Coronary artery (tissue), 2 donors: ENCODE measurements at regions not wholly inside any gene's neighbourhood (a gene's known extent, or its start where the extent isn't known, plus 50 kb on each side); places are given as distances from the start of the nearest gene placed in this dataset.

Experiments
- DNase-seq: peaks from one replicate; pipeline ENCODE4 v3.0.0-alpha.2; 2017; ENCODE audit warnings: low spot score
- H3K27ac ChIP-seq, 2 donors: fragments of 200-600 bp; sonication (generic); one replicate each; pipeline ENCODE4 v1.5.1; 2016 to 2019
- H3K4me3 ChIP-seq: fragments of 200-600 bp; sonication (generic); 2 replicates; pipeline ENCODE4 v1.5.1; 2016; ENCODE audit warnings: mild to moderate bottlenecking, moderate library complexity
- TF ChIP-seq, protein P1 (sequence below): fragments of 200-600 bp; sonication (generic); IDR thresholded peaks from one replicate; pipeline ENCODE4 v1.5.1; 2019; ENCODE audit warnings: antibody characterized with exemption

DNA sequence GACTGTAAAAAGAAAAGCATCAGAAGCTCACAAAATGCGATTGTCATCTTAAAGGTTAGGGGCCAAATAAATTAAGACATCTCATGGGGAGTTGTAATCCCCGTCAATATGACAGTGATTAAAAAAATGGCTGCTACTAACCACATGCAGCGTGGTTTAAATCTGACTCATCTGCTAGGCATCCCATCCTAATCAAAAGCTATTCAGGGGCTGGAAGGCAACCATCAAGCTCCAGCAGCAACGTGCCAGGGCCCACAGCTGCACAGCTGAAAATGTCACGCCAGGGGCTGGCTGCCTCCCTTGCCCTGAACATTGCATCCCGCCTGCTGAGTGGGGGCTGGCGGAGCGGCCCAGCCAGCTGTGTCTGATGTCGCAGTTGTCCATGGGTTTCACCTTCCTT is 66.3 kb upstream of the FRMD4A start:
- TF ChIP-seq, protein P1, sequence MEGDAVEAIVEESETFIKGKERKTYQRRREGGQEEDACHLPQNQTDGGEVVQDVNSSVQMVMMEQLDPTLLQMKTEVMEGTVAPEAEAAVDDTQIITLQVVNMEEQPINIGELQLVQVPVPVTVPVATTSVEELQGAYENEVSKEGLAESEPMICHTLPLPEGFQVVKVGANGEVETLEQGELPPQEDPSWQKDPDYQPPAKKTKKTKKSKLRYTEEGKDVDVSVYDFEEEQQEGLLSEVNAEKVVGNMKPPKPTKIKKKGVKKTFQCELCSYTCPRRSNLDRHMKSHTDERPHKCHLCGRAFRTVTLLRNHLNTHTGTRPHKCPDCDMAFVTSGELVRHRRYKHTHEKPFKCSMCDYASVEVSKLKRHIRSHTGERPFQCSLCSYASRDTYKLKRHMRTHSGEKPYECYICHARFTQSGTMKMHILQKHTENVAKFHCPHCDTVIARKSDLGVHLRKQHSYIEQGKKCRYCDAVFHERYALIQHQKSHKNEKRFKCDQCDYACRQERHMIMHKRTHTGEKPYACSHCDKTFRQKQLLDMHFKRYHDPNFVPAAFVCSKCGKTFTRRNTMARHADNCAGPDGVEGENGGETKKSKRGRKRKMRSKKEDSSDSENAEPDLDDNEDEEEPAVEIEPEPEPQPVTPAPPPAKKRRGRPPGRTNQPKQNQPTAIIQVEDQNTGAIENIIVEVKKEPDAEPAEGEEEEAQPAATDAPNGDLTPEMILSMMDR = no peak
- no peak for DNase-seq
- H3K27ac ChIP-seq = no peak overlapping the region
- no peak overlapping the region for H3K4me3 ChIP-seq

DNA sequence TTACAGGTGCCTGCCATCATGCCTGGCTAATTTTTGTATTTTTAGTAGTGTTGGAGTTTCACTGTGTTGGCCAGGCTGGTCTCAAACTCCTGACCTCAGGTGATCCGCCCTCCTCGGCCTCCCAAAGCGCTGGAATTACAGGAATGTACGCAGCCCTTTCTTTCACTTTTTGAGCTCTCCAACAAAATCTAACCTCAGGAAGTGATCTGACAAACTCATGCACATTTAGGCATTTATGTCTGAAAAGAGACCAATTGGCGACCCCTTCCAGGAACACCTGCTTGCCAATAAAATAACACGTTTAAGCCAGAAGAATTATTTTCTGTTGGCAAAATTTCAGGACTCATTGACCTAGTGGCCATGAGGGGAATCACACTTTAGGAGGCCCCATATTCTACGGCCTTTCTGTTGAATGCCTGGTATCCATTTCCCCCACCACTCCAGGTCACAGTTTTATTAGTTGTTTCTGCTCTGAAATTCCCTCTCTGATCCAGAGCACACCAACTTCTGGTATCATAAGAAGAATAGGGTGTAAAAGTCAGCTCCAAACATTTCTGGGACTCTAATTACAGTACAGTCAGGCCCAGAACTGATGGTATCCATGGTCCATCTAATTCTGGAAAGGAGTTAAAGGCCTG is 65.8 kb upstream of the FRMD4A start:
- Histone ChIP-seq H3K4me3 (no peak overlapping the region), H3K27ac (no peak overlapping the region)
- DNase-seq = no peak
- TF ChIP-seq, protein P1 = no peak

DNA sequence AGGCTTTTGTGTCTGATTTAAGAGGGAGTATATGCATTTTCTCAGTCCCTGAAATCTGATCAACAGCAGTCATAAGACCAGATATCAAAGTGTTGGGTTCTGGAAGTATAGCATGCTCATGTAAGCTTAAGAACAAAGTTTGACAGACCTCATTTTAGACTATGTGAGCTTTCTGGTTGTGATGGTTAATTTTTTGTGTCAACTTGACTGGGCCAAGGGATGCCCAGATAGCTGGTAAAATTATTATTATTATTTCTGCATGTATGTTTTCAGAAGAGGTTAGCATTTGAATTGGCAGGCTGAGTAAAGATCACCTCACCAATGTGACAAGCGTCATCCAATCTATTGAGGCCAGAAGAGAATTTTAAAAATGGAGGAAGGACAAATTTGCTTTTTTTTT is 63.5 kb upstream of the FRMD4A start:
- DNase-seq = no peak
- TF ChIP-seq, protein P1 = no peak
- Histone ChIP-seq H3K27ac (no peak overlapping the region), H3K4me3 (no peak overlapping the region)

DNA sequence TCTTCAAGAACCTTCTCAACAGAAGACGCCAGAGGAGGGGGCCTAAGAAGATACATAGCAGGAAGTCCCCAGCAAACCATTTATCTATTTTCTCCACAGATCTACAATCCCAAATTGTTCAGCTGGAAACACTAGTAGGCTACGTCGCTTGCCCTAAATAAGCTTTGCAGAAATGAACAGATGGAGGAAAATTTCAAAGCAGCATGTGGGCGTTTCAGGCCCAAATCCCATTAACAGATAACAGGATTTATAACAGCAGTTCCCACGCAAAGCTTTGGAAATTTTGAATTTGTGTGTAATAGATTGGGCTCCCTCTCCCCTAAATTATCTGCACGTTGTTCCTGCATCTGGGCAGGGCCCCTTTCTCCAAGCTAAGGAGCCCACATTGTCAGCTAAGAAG is 60.6 kb upstream of the FRMD4A start:
- Histone ChIP-seq H3K4me3 (no peak overlapping the region), H3K27ac (no peak overlapping the region)
- TF ChIP-seq, protein P1 = no peak
- no peak for DNase-seq

DNA sequence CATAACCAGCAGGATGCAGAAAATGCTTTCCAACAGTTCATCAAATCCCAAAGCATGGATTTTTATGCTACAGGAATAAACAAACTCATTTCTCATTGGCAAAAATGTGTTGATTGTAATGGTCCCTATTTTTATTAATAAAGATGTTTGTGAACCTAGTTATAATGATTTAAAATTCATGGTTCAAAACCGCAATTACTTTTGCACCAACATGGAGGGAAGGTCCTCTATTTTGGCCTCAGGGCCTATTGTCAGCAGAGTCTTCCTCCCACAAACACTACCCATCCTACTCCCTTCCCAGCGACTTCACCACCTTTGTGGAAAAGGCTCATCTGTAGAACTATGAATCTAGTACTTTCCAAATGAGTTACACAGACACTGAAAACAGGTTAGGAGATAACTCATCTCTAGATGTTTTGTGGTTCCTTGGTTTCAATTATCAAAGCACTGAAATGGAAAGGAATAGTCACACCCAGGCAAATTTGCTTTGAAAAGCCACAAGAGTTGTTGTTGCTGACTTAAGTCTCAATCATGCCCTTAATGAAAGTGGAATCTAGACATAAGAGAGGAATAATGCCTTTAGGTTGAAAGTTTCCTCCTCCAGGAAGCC is 59.4 kb upstream of the FRMD4A start:
- Histone ChIP-seq H3K4me3 (no peak overlapping the region), H3K27ac (no peak overlapping the region)
- DNase-seq = no peak
- TF ChIP-seq, protein P1 = no peak

DNA sequence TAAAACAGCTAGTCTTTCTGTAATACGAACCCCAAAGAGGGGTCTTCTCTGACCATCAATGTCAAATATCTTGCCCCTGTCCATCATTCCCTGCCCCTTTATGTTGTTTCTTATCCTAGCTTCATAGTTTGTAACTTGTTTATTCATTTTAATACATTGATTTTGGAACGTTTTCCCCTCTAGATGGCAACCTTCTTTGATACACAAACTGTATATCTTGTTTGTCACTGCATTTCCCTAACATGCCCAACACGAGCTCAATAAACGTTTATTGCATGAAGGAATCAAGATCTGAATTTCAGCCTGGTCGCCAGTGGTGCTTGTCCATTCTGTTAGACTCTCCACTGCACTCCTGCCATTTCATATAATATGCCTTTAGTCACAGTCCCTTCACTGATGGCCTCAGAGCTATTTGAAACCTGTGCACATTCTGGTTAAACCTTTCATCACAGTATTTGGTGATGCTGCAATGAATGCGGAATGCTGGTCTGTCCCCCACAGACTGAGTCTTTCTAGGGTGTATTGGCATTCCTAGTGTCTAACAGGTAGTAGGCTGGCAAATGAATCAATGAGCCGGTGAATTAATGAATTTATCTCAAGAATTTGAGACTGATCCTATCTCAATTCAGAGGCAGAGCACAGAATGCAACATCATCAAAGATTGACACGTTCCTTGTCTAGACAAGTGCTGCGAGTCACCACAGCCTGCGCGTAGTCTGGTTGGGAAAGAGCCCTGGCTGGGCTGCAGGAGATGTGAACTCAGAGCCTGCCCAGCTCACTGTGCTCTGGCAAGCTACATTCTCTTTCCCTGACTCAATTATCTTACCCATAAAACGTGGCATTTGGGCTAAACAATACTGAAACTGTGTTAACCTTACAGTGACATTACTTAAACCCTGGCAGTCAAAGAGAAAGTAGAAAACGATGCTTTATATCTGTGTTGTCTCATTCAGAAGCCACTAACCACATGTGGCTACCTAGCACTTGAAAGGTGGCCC is 55.2 kb upstream of the FRMD4A start:
- no peak for DNase-seq
- H3K27ac ChIP-seq = no peak overlapping the region
- TF ChIP-seq, protein P1 = no peak
- no peak overlapping the region for H3K4me3 ChIP-seq
